ENCODE measurements at regions not wholly inside any gene's neighbourhood (a gene's known extent, or its start where the extent isn't known, plus 50 kb on each side); places are given as distances from the start of the nearest gene placed in this dataset.
"Not testable (repeated sequence)": the region's sequence is repeated elsewhere in the genome, so short reads cannot be mapped to it uniquely, and the experiment has no call there.

DNA sequence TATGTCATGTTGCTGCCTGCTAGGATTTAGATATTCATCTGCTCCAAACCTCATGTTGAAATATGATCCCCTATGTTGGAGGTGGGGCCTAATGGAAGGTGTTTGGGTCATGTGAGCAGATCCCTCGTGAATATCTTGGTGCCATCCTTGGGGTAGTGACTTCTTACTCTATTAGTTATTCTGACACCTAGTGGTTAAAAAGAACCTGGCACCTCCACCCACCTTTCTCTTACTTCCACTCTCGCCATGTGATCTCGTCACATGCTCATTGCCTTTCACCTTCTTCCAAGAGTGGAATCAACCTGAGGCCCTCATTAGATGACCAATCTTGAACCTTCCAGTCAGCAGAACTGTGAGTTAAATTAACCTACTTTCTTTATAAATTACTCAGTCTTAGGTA is 549.4 kb upstream of the SYNCRIP start:
- no peak for DNase-seq (ENCODE audit: low read depth, low spot score)
- in situ Hi-C loops (cut with HindIII; ENCODE audit: low sequenced_read_pairs) = no loop called here
- no peak overlapping the region for H3K4me3 ChIP-seq (ENCODE audit: low read depth, low read length)
- TF ChIP-seq, protein P1, sequence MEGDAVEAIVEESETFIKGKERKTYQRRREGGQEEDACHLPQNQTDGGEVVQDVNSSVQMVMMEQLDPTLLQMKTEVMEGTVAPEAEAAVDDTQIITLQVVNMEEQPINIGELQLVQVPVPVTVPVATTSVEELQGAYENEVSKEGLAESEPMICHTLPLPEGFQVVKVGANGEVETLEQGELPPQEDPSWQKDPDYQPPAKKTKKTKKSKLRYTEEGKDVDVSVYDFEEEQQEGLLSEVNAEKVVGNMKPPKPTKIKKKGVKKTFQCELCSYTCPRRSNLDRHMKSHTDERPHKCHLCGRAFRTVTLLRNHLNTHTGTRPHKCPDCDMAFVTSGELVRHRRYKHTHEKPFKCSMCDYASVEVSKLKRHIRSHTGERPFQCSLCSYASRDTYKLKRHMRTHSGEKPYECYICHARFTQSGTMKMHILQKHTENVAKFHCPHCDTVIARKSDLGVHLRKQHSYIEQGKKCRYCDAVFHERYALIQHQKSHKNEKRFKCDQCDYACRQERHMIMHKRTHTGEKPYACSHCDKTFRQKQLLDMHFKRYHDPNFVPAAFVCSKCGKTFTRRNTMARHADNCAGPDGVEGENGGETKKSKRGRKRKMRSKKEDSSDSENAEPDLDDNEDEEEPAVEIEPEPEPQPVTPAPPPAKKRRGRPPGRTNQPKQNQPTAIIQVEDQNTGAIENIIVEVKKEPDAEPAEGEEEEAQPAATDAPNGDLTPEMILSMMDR (IDR thresholded peaks at IDR 0.05; ENCODE audit: low read depth, low read length) = no peak

DNA sequence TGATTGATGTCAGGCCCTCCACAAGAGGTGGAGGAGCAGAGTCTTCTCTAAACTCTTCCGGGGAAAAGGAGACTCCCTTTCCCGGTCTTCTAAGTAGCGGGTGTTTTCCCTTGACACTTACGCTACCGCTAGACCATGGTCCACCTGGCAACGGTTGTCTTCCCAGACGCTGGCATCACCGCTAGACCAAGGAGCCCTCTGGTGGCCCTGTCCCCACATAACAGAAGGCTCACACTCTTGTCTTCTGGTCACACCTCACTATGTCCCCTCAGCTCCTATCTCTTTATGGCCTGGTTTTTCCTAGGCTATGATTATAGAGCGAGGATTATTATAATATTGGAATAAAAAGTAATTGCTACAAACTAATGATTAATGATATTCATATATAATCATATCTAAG is 532.5 kb upstream of the SYNCRIP start:
- TF ChIP-seq, protein P1 (IDR thresholded peaks at IDR 0.05; ENCODE audit: low read depth, low read length) = peak; percentile 3
- DNase-seq (ENCODE audit: low read depth, low spot score); in situ Hi-C loops (cut with HindIII; ENCODE audit: low sequenced_read_pairs); H3K4me3 ChIP-seq (ENCODE audit: low read depth, low read length): not testable (repeated sequence)

DNA sequence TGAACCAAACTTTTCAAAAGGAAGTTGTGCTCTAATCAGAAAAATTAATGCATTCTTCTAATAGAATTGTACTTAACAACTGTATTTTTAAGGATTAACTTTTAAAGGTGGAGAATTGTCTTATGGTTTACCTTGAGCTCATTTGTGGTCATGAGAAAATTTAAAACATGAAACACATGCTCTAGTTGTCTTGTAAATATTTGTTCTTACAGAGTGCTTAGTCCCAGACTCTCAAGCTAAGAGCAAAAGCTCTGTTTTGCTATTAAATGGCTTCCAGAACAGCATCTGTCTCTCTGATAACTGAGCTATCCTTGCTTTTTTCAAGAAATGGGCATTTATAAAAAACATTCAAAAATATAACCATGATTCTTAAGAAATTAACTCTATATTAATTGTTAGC is 512.2 kb upstream of the SYNCRIP start:
- H3K4me3 ChIP-seq (ENCODE audit: low read depth, low read length) = no peak overlapping the region
- in situ Hi-C loops (cut with HindIII; ENCODE audit: low sequenced_read_pairs) = no loop called here
- TF ChIP-seq, protein P1 (IDR thresholded peaks at IDR 0.05; ENCODE audit: low read depth, low read length) = no peak
- no peak for DNase-seq (ENCODE audit: low read depth, low spot score)

DNA sequence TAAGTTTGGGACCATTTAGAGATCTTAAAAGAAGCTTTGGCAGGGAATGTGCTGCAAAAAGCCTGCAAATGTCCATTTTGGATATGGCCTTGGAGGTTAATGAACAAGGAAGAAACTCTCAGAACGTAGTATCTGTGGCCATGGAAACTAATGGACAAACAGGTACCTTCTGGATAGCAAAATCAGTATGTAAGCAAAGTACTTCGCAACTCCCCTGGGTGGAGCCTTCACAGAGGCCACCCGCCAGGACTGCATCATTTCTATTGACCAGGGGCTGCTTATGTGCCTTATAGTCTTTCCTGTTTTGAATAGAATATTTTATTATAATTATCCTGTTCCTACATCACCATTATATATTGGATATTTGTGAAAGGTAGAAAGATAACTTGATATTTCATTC is 510.8 kb upstream of the SYNCRIP start:
- DNase-seq (ENCODE audit: low read depth, low spot score) = no peak
- TF ChIP-seq, protein P1 (IDR thresholded peaks at IDR 0.05; ENCODE audit: low read depth, low read length) = no peak
- no peak overlapping the region for H3K4me3 ChIP-seq (ENCODE audit: low read depth, low read length)
- in situ Hi-C loops (cut with HindIII; ENCODE audit: low sequenced_read_pairs) = no loop called here

GRCh38 chr6:86152546-86152945 is 509.9 kb upstream of the SYNCRIP start:
- in situ Hi-C loops (cut with HindIII; ENCODE audit: low sequenced_read_pairs) = no loop called here
- no peak for DNase-seq (ENCODE audit: low read depth, low spot score)
- TF ChIP-seq, protein P1 (IDR thresholded peaks at IDR 0.05; ENCODE audit: low read depth, low read length) = no peak
- no peak overlapping the region for H3K4me3 ChIP-seq (ENCODE audit: low read depth, low read length)

DNA sequence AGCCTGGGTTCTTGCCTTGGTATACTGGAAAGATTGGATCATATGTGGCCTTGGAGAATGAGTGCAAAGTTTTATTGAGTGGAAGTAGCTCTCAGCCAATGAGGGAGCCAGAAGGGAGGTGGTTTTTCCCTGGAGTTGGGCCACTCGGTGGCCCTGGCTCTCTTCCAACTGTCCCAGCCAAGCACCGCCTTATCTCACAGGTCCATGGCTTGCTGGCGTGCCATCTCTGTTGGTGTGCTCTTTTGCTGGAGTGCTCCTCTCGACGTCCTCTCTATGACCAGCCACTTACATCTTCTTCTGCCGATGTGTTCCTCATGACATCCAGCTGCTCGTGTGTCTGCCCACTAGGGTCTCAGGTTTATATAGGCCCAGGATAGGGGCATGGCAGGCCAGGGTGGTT is 505.9 kb upstream of the SYNCRIP start:
- DNase-seq (ENCODE audit: low read depth, low spot score) = no peak
- in situ Hi-C loops (cut with HindIII; ENCODE audit: low sequenced_read_pairs) = no loop called here
- TF ChIP-seq, protein P1 (IDR thresholded peaks at IDR 0.05; ENCODE audit: low read depth, low read length) = no peak
- H3K4me3 ChIP-seq (ENCODE audit: low read depth, low read length) = no peak overlapping the region

DNA sequence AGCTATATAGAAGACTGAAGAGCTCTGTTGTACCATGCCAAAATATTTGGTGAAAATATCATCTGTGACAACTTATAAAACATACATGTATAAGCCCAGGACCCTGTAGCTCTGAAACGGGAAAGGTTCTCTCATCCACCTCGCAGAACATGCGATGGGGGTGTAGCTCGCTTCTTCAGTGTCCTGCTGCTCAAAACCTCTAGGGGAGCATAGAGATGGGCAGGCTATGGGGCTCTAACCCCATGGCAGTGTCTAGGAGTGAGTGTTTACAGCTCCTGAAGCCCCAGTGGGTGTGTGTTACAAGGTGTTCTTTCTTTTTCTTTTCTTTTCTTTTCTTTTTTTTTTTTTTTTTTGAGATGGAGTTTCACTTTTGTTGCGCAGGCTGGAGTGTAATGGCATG is 505.2 kb upstream of the SYNCRIP start:
- in situ Hi-C loops (cut with HindIII; ENCODE audit: low sequenced_read_pairs) = no loop called here
- H3K4me3 ChIP-seq (ENCODE audit: low read depth, low read length) = no peak overlapping the region
- TF ChIP-seq, protein P1 (IDR thresholded peaks at IDR 0.05; ENCODE audit: low read depth, low read length) = no peak
- no peak for DNase-seq (ENCODE audit: low read depth, low spot score)
